CD4-positive, alpha-beta T cell (primary cell): ENCODE measurements at regions not wholly inside any gene's neighbourhood (a gene's known extent, or its start where the extent isn't known, plus 50 kb on each side); places are given as distances from the start of the nearest gene placed in this dataset.

Source experiments
- ATAC-seq: fragments of 200-7000 bp; cut with Tn5 transposase; one replicate; pipeline ENCODE4 v1.10.0; 2022; ENCODE audit warnings: mild to moderate bottlenecking; ENCODE audit not compliant: poor library complexity
- CTCF ChIA-PET: fragments of 350-600 bp; sonication (Branson Sonifier 250); formaldehyde crosslinking; loops from one replicate; lab custom pipeline; 2021; ENCODE audit warnings: antibody characterized with exemption, inconsistent platforms; lab: Charles Lee
- POLR2A ChIA-PET: fragments of 350-600 bp; sonication (Branson Sonifier 250); formaldehyde crosslinking; loops from one replicate; lab custom pipeline; 2021; ENCODE audit warnings: antibody characterized with exemption, inconsistent platforms; lab: Charles Lee
- DNase-seq, 14 experiments: peaks; one replicate each; pipeline ENCODE4 v3.0.0-alpha.2; 2013 to 2020; ENCODE audit warnings: mixed read lengths in 2 of 14
- H3K27ac ChIP-seq, 2 donors: one replicate each; pipeline versions ENCODE4 v1.5.1 to v1.7.0; 2013; ENCODE audit warnings: low read length in 2 of 2, low read depth in 1 of 2, mild to moderate bottlenecking in 1 of 2
- H3K27me3 ChIP-seq, 2 experiments: 1 replicate in 1 of 2; 2 replicates in 1 of 2; pipeline versions ENCODE4 v1.6.1 to v1.7.0; 2013; ENCODE audit warnings: low read length in 2 of 2, control low read depth in 1 of 2, mild to moderate bottlenecking in 1 of 2, moderate library complexity in 1 of 2; ENCODE audit not compliant: insufficient read depth in 2 of 2, control insufficient read depth in 1 of 2
- H3K36me3 ChIP-seq: one replicate; pipeline ENCODE4 v1.6.1; 2013; ENCODE audit warnings: low read length, control low read depth; ENCODE audit not compliant: insufficient read depth
- H3K4me1 ChIP-seq: one replicate; pipeline ENCODE4 v1.6.1; 2013; ENCODE audit warnings: low read length, control low read depth; ENCODE audit not compliant: insufficient read depth
- H3K4me3 ChIP-seq: one replicate; pipeline ENCODE4 v1.5.1; 2013; ENCODE audit warnings: mild to moderate bottlenecking, low read length, moderate library complexity
- H3K9me3 ChIP-seq, 2 experiments: 1 replicate in 1 of 2; 2 replicates in 1 of 2; pipeline versions ENCODE4 v1.6.1 to v1.7.0; 2013; ENCODE audit warnings: low read length in 2 of 2, mild to moderate bottlenecking in 2 of 2, control low read depth in 1 of 2, moderate library complexity in 1 of 2; ENCODE audit not compliant: control insufficient read depth in 1 of 2, insufficient read depth in 1 of 2
- H3K27ac Mint-ChIP-seq: one replicate; pipeline ENCODE4 v1.8.0; 2020; ENCODE audit warnings: mixed read lengths
- H3K27me3 Mint-ChIP-seq: one replicate; pipeline ENCODE4 v1.8.0; 2021; ENCODE audit warnings: mixed read lengths
- H3K36me3 Mint-ChIP-seq: one replicate; pipeline ENCODE4 v1.8.0; 2021; ENCODE audit warnings: low read depth, mixed read lengths
- H3K4me1 Mint-ChIP-seq: one replicate; pipeline ENCODE4 v1.8.0; 2021; ENCODE audit warnings: low read depth, mixed read lengths
- H3K4me3 Mint-ChIP-seq: one replicate; pipeline ENCODE4 v1.8.0; 2020; ENCODE audit warnings: mild to moderate bottlenecking, mixed read lengths
- H3K9me3 Mint-ChIP-seq: one replicate; pipeline ENCODE4 v1.8.0; 2020; ENCODE audit warnings: mixed read lengths
- CTCF ChIP-seq: fragments of 200-600 bp; IDR thresholded peaks from one replicate; pipeline ENCODE4 v1.8.0; 2022; ENCODE audit warnings: antibody characterized with exemption, mild to moderate bottlenecking
- intact Hi-C, 2 experiments: fragments of 100-400 bp; cut with DNase I in 1 of 2; cut with micrococcal nuclease in 1 of 2; formaldehyde crosslinking; loops; one replicate each; pipeline versions ENCODE4 v1.15.1 to v1.9.0; 2023 to 2025; cut with DNase I, micrococcal nuclease

GRCh38 chr20:48342822-48343513 is 484.8 kb downstream of the PREX1 start:
- POLR2A ChIA-PET = no interaction called here
- Histone ChIP-seq H3K27ac (no peak overlapping the region), H3K4me1 (no peaks in the 10 kb centered on the region), H3K27me3 (peaks cover 0 to 6% of the 10 kb centered on the region in 2 experiments), H3K4me3 (no peak overlapping the region), H3K9me3 (no peaks in the 10 kb centered on the region), H3K36me3 (no peaks in the 10 kb centered on the region)
- Mint-ChIP-seq H3K4me1 (no peaks in the 10 kb centered on the region), H3K36me3 (no peaks in the 10 kb centered on the region), H3K27ac (no peak overlapping the region), H3K4me3 (no peak overlapping the region), H3K27me3 (no peaks in the 10 kb centered on the region), H3K9me3 (no peaks in the 10 kb centered on the region)
- CTCF ChIA-PET = no interaction called here
- no peak for ATAC-seq
- no peak for TF ChIP-seq CTCF
- intact Hi-C loops = no loop called here
- DNase-seq = no peak

GRCh38 chr20:48340883-48341281 is 486.9 kb downstream of the PREX1 start:
- Mint-ChIP-seq H3K9me3 (no peaks in the 10 kb centered on the region), H3K27ac (no peak overlapping the region), H3K4me1 (no peaks in the 10 kb centered on the region), H3K36me3 (no peaks in the 10 kb centered on the region), H3K27me3 (peaks cover 12% of the 10 kb centered on the region), H3K4me3 (no peak overlapping the region)
- H3K4me3 ChIP-seq = no peak overlapping the region
- intact Hi-C loops = no loop called here
- no peak overlapping the region for H3K27ac ChIP-seq
- ChIA-PET CTCF (no interaction called here), POLR2A (no interaction called here)
- H3K36me3 ChIP-seq = no peaks in the 10 kb centered on the region
- H3K4me1 ChIP-seq = no peaks in the 10 kb centered on the region
- ATAC-seq (no peak), DNase-seq (no peak)
- H3K9me3 ChIP-seq = no peaks in the 10 kb centered on the region
- H3K27me3 ChIP-seq = peaks cover 0 to 6% of the 10 kb centered on the region in 2 experiments
- no peak for TF ChIP-seq CTCF

GRCh38 chr20:48339986-48340882 is 487.6 kb downstream of the PREX1 start:
- Mint-ChIP-seq H3K4me1 (no peaks in the 10 kb centered on the region), H3K27ac (no peak overlapping the region), H3K4me3 (no peak overlapping the region), H3K27me3 (peaks cover 12% of the 10 kb centered on the region), H3K9me3 (no peaks in the 10 kb centered on the region), H3K36me3 (no peaks in the 10 kb centered on the region)
- Histone ChIP-seq H3K36me3 (no peaks in the 10 kb centered on the region), H3K27ac (no peak overlapping the region), H3K27me3 (peaks cover 0 to 6% of the 10 kb centered on the region in 2 experiments), H3K4me1 (no peaks in the 10 kb centered on the region), H3K9me3 (no peaks in the 10 kb centered on the region), H3K4me3 (no peak overlapping the region)
- POLR2A ChIA-PET = no interaction called here
- ATAC-seq (no peak), DNase-seq (no peak)
- intact Hi-C loops = no loop called here
- TF ChIP-seq CTCF = no peak
- CTCF ChIA-PET = no interaction called here
